Right atrium auricular region (tissue), 2 donors: ENCODE measurements at regions not wholly inside any gene's neighbourhood (a gene's known extent, or its start where the extent isn't known, plus 50 kb on each side); places are given as distances from the start of the nearest gene placed in this dataset.
"Not testable (repeated sequence)": the region's sequence is repeated elsewhere in the genome, so short reads cannot be mapped to it uniquely, and the experiment has no call there.

Source experiments
- DNase-seq: peaks from one replicate; pipeline ENCODE4 v3.0.0-alpha.2; 2019; ENCODE audit warnings: low spot score
- H3K27ac ChIP-seq, 2 donors: fragments of 200-600 bp; sonication (generic); 1 replicate in 1 of 2; 2 replicates in 1 of 2; pipeline ENCODE4 v1.5.1; 2016 to 2019
- H3K27me3 ChIP-seq, 2 donors: fragments of 200-600 bp; sonication (generic); one replicate each; pipeline versions ENCODE4 v1.5.1 to v1.6.0; 2017 to 2019
- H3K36me3 ChIP-seq: fragments of 200-600 bp; sonication (generic); one replicate; pipeline ENCODE4 v1.5.1; 2016
- H3K4me1 ChIP-seq, 2 donors: fragments of 200-600 bp; sonication (generic); one replicate each; pipeline versions ENCODE4 v1.5.1 to v1.6.0; 2017 to 2019
- H3K4me3 ChIP-seq, 2 donors: fragments of 200-600 bp; sonication (generic); 1 replicate in 1 of 2; 2 replicates in 1 of 2; pipeline ENCODE4 v1.5.1; 2017 to 2019; ENCODE audit warnings: mild to moderate bottlenecking in 1 of 2, moderate library complexity in 1 of 2
- H3K9me3 ChIP-seq, 2 donors: fragments of 200-600 bp; sonication (generic); one replicate each; pipeline ENCODE4 v1.5.1; 2019
- CTCF ChIP-seq, 2 donors: fragments of 200-600 bp; sonication (generic); IDR thresholded peaks; one replicate each; pipeline ENCODE4 v1.5.1; 2019; ENCODE audit warnings: antibody characterized with exemption in 2 of 2

DNA sequence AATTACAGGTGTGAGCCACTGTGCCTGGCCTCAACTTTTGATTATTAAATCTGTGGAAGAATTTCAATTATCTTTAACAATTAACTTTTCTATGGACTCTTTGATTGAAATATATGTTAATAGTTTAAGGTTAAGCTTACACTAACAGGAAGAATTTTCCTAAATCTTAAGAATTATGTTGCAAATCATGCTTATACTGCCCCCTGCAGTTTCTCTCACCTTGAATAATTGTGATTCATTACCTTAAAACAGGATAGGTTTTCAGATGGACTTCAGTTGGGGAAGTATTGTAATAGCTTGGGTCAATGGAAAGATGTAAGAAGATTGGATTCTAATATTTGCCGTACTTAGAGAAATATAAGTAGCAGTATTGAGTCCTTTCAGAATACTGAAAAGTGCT lies 66.5 kb upstream of the NIPA1 start:
- not testable (repeated sequence) for H3K9me3 ChIP-seq, DNase-seq, H3K27ac ChIP-seq, H3K4me1 ChIP-seq, H3K4me3 ChIP-seq, H3K36me3 ChIP-seq, H3K27me3 ChIP-seq
- TF ChIP-seq CTCF (IDR thresholded peaks at IDR 0.05) = peak in 1 of 2 donors; percentile 38

DNA sequence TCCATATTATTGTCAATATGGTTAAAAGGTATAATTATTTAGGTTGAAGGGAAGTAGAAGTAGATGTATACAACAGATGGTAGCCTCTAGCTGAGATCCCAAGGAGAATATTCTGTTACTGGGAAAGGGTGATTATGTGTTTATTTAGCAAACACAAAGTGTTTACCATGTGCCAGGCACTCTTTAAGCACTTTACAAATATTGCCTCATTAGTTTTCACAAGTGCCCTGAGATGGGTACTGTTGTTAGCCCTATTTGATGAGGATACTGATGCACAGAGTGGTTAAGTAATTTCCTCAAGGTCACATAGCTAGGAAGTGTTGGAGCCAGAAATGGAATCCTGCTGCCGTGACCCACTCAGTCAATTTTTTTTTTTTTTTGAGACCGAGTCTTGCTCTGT lies 60.3 kb upstream of the NIPA1 start:
- H3K9me3 ChIP-seq, H3K27me3 ChIP-seq, H3K27ac ChIP-seq, DNase-seq, H3K36me3 ChIP-seq, H3K4me3 ChIP-seq, H3K4me1 ChIP-seq: not testable (repeated sequence)

DNA sequence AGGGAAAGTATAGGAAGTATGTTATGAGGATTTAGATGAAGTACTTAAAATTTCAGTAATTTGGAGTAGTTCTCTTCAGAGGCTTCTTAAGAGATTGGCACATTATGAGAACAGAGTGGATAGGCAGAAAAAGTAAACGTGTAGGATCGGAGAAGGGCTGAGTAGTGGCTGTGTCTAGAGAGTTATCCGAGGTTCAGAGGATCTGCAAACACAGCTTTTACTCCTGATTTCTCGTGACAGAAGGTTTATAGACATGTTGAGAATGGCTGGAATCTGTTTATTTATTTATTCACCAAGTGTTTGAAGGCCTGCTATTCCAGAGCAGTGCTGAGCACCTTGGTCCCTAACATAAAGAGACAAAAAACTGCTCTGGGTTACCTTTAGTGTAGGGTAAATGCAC lies 51.4 kb upstream of the NIPA1 start:
- H3K27me3 ChIP-seq, H3K9me3 ChIP-seq, H3K4me3 ChIP-seq, H3K27ac ChIP-seq, DNase-seq, H3K36me3 ChIP-seq, H3K4me1 ChIP-seq: not testable (repeated sequence)

DNA sequence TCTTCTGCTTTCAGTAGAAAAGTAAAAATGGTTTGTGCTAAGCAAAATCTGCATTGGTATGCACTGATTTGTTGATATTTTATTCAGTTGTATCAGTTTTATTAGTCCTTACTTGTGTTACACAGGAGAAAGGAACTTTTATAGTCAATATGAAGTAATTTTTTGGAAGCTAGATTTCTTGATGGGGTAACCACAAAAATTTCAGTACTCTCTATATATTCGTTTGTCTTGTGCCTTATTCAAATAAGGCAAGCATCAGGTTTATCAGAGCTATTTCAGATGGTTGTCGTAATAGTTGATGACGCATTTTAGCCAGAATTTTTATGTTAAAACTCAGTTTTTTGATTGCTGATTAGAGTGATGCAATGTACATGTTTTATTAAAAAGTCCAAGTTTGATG lies 50.7 kb upstream of the NIPA1 start:
- no peaks in the 10 kb centered on the region for H3K36me3 ChIP-seq
- H3K9me3 ChIP-seq = no peaks in the 10 kb centered on the region
- no peaks in the 10 kb centered on the region for H3K4me1 ChIP-seq
- H3K27me3 ChIP-seq = no peaks in the 10 kb centered on the region
- no peak overlapping the region for H3K27ac ChIP-seq
- no peak for DNase-seq
- no peak overlapping the region for H3K4me3 ChIP-seq
- TF ChIP-seq CTCF (IDR thresholded peaks at IDR 0.05) = no peak

DNA sequence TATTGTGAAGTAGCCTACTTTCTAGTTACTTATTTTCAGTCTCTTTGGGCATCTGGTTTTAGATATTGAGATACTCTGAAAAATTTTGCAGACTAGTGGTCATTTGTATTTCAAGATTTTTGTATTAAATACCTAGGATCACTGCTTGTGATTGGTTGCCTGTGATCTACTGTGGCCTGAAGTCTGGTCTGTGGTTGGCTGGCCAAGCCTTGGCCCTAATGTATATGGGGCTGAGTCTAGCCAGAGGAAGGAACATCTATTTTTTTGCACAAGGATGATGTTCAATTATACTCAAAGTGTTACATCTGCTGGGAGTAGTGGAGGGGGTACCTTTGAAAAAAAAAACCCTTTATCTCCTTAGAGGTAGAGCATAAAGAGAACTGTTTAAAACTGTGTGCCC lies 50.2 kb upstream of the NIPA1 start:
- not testable (repeated sequence) for H3K36me3 ChIP-seq, H3K4me3 ChIP-seq, H3K9me3 ChIP-seq, DNase-seq, H3K4me1 ChIP-seq, H3K27ac ChIP-seq, H3K27me3 ChIP-seq
